ENCODE measurements at regions not wholly inside any gene's neighbourhood (a gene's known extent, or its start where the extent isn't known, plus 50 kb on each side); places are given as distances from the start of the nearest gene placed in this dataset.

DNA sequence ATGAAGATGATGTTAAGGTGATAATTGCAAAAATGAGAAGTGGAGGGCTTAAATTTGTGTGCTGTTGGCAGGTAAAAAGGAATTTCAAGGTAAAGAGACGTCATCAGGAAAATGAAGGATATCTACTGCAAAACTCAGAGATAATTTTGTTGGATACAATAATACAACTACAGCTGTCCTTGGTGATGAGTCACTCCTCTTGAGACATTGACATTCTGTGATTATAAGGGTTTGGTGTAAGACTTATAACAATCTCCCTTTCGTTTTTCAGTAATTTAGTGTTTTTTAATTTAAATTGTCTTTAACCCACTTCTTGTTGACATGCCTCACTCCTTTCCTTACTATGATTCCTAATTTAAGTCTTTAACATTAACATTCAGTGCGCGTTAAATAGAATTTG is 1074.1 kb upstream of the SLIT2 start:
- no peaks in the 10 kb centered on the region for H3K36me3 ChIP-seq (ENCODE audit: insufficient read depth, low read length, poor library complexity, severe bottlenecking)
- no peaks in the 10 kb centered on the region for H3K27me3 ChIP-seq (replicated peaks; ENCODE audit: insufficient read depth, low read depth, low read length, poor library complexity)
- BruUV-seq (replicated peaks), result no TSS peak
- TF ChIP-seq CTCF (conservative IDR thresholded peaks at IDR 0.05; ENCODE audit: low read depth, low read length), result no peak
- TF ChIP-seq EZH2 (IDR thresholded peaks at IDR 0.05; ENCODE audit: borderline replicate concordance, low read depth, low read length, poor library complexity, severe bottlenecking), result no peak
- intact Hi-C loops (cut with micrococcal nuclease; ENCODE audit: unreplicated experiment), result loop anchor here (5.0 kb wide), 1 partner anchor 505 kb away; no protein-coding TSS in a partner anchor
- no peaks in the 10 kb centered on the region for H3K9me3 ChIP-seq (ENCODE audit: low read depth, low read length, poor library complexity, severe bottlenecking)
- H3K27ac ChIP-seq (ENCODE audit: low read depth, low read length, poor library complexity, severe bottlenecking), result no peak overlapping the region
- CTCF ChIA-PET, result no interaction called here
- no peak for DNase-seq (ENCODE audit: low spot score)
- no peak overlapping the region for H3K4me3 ChIP-seq (ENCODE audit: low read depth, low read length, poor library complexity, severe bottlenecking)
- no peaks in the 10 kb centered on the region for H3K4me1 ChIP-seq (ENCODE audit: insufficient read depth, low read length, poor library complexity, severe bottlenecking)
- POLR2A ChIA-PET (ENCODE audit: low non-redundant PET), result no interaction called here

DNA sequence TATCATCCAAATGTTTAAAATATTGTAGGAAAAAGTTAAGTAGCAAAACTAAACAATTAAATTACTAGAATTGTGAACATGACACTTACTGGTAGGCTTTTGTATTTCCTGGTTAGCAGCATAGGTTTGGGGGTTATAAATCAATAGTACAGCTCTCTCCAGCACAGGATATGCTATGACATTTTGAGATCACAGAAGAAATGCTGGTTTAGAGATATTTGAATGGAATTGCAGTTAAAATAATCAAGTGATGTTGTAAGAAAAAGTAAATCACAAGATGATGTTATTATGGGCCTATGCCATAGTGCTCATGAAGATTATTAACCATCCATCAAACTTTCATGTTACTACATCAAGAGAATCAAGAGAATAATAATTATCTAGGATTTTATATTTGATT is 1079.9 kb upstream of the SLIT2 start:
- Histone ChIP-seq H3K27ac (ENCODE audit: low read depth, low read length, poor library complexity, severe bottlenecking) (no peak overlapping the region), H3K4me1 (ENCODE audit: insufficient read depth, low read length, poor library complexity, severe bottlenecking) (no peaks in the 10 kb centered on the region), H3K9me3 (ENCODE audit: low read depth, low read length, poor library complexity, severe bottlenecking) (no peaks in the 10 kb centered on the region), H3K4me3 (ENCODE audit: low read depth, low read length, poor library complexity, severe bottlenecking) (no peak overlapping the region), H3K36me3 (ENCODE audit: insufficient read depth, low read length, poor library complexity, severe bottlenecking) (no peaks in the 10 kb centered on the region), H3K27me3 (replicated peaks; ENCODE audit: insufficient read depth, low read depth, low read length, poor library complexity) (no peaks in the 10 kb centered on the region)
- ChIA-PET POLR2A (ENCODE audit: low non-redundant PET) (no interaction called here), CTCF (no interaction called here)
- no peak for TF ChIP-seq EZH2 (IDR thresholded peaks at IDR 0.05; ENCODE audit: borderline replicate concordance, low read depth, low read length, poor library complexity, severe bottlenecking)
- TF ChIP-seq CTCF (conservative IDR thresholded peaks at IDR 0.05; ENCODE audit: low read depth, low read length), result no peak
- intact Hi-C loops (cut with micrococcal nuclease; ENCODE audit: unreplicated experiment), result no loop called here
- no TSS peak for BruUV-seq (replicated peaks)
- DNase-seq (ENCODE audit: low spot score), result no peak

DNA sequence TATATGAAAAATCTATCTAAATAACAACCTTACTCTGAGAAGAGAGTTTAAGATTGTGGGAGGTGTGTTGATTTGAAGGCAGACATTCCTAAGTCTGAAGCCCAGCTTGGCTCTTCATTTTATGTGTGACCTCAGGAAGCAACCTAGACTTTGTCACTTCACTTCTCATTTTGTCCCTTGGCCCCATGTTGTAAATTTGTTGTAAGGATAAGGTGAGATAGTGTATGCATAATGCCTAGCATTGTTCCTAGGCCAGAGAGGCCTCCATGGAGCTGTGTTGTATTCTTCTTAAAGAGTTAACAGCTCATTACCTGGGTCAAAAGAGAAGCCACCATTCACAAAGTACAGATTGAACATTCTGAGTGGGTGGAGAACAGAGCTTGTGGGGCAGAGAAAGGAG is 1084.4 kb upstream of the SLIT2 start:
- POLR2A ChIA-PET (ENCODE audit: low non-redundant PET), result no interaction called here
- Histone ChIP-seq H3K27me3 (replicated peaks; ENCODE audit: insufficient read depth, low read depth, low read length, poor library complexity) (no peaks in the 10 kb centered on the region), H3K4me1 (ENCODE audit: insufficient read depth, low read length, poor library complexity, severe bottlenecking) (no peaks in the 10 kb centered on the region), H3K4me3 (ENCODE audit: low read depth, low read length, poor library complexity, severe bottlenecking) (no peak overlapping the region), H3K36me3 (ENCODE audit: insufficient read depth, low read length, poor library complexity, severe bottlenecking) (no peaks in the 10 kb centered on the region), H3K9me3 (ENCODE audit: low read depth, low read length, poor library complexity, severe bottlenecking) (no peaks in the 10 kb centered on the region), H3K27ac (ENCODE audit: low read depth, low read length, poor library complexity, severe bottlenecking) (no peak overlapping the region)
- intact Hi-C loops (cut with micrococcal nuclease; ENCODE audit: unreplicated experiment), result no loop called here
- no peak for DNase-seq (ENCODE audit: low spot score)
- no TSS peak for BruUV-seq (replicated peaks)
- CTCF ChIA-PET, result no interaction called here
- TF ChIP-seq EZH2 (IDR thresholded peaks at IDR 0.05; ENCODE audit: borderline replicate concordance, low read depth, low read length, poor library complexity, severe bottlenecking) (no peak), CTCF (conservative IDR thresholded peaks at IDR 0.05; ENCODE audit: low read depth, low read length) (no peak)
